GM18870 (cell line): ENCODE measurements at regions not wholly inside any gene's neighbourhood (a gene's known extent, or its start where the extent isn't known, plus 50 kb on each side); places are given as distances from the start of the nearest gene placed in this dataset.
"Not testable (repeated sequence)": the region's sequence is repeated elsewhere in the genome, so short reads cannot be mapped to it uniquely, and the experiment has no call there.

ENCODE experiments used
- ATAC-seq: cut with Tn5 transposase; IDR thresholded peaks from one replicate; pipeline ENCODE4 v1.9.1; 2021; ENCODE audit warnings: moderate library complexity; ENCODE audit not compliant: unreplicated experiment

DNA sequence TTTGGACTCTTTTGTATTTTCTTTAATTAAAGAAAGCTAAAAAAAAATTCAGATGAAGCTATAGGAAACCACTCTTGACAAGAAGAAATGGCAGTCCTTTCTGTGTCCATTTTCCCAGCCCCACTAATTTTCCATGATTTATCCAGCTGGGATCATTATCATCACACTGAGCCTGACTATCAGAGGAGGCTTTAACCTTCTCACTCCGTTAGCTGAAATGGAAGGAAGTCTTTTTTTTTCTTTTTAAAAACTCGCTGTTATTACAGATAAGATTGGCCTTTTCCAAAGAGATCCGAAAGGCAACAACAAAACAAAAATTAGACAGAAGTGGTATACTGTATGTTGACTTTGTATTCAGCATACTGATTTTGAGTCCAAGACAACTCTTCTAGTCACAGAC lies 366.2 kb upstream of the ROPN1 start:
- ATAC-seq = no peak

- no peak for ATAC-seq
These were observed 368.2 kb upstream of the ROPN1 start for GRCh38 chr3:124360155-124360554.

DNA sequence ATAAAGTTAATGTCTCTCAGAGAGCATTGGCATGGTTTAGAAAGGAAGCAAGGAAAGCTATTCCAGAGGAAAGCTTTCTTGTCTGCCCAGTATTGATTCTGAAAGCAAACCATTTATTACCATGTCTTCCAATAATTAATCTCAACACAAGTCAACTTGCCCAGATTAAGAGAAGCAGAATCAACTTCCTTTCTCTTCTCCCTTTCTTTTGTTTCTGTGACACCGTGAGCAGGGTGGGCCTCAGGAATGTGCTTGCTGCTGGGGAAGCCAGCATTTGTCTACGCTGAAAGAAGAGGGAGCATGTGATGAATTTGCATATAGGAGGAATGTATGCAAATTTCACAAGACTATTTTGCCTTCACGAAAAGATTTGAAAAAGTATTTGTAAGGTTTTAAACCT lies 368.6 kb upstream of the ROPN1 start:
- ATAC-seq = no peak

GRCh38 chr3:124361566-124361965 lies 368.7 kb upstream of the UMPS start:
- no peak for ATAC-seq

GRCh38 chr3:124362455-124362854 lies 367.8 kb upstream of the UMPS start:
- no peak for ATAC-seq

- ATAC-seq = no peak
These were observed 366.8 kb upstream of the UMPS start for GRCh38 chr3:124363476-124363875.

DNA sequence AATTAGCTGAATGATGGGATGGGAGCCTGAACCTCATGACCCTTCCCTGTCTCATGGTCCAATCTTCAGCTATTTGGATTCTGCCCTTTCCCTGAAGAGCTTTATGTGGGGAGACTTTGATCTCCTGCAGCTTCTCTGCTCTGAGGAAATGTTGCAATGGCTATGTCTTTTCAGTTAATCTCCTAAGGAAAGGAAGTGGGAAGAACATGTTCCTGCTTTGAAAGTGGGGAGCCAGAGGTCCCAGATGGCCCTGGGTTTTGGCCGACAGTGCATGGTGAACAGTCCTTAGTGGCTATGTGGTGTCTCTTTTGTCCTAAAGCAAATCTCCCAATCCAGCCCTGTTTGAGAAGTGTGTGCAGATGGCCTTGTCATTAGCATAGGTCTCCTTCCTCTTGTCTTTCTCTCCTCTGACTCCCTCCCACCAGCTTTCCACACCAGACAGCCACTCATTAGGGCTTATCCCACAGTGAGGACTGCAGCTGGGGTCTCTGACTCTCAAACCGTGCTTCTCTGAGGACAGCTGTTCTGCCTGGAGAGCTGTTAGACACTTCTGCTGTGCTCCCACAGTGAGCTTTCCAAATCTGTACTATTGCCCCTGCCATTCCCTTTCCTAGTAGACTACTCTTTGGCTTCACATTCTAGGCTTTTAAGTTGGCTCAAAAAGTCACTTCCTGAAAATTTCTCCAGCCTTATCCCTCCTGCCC lies 365.8 kb upstream of the UMPS start:
- no peak for ATAC-seq

DNA sequence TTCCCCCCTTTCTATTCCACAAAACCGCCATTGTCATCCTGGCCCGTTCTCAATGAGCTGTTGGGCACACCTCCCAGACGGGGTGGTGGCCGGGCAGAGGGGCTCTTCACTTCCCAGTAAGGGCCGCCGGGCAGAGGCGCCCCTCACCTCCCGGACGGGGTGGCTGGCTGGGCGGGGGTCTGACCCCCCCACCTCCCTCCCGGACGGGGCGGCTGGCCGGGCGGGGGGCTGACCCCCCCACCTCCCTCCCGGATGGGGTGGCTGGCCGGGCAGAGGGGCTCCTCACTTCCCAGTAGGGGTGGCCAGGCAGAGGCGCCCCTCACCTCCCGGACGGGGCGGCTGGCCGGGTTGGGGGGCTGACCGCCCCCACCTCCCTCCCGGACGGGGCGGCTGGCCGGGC lies 363.6 kb upstream of the UMPS start:
- ATAC-seq = not testable (repeated sequence)

DNA sequence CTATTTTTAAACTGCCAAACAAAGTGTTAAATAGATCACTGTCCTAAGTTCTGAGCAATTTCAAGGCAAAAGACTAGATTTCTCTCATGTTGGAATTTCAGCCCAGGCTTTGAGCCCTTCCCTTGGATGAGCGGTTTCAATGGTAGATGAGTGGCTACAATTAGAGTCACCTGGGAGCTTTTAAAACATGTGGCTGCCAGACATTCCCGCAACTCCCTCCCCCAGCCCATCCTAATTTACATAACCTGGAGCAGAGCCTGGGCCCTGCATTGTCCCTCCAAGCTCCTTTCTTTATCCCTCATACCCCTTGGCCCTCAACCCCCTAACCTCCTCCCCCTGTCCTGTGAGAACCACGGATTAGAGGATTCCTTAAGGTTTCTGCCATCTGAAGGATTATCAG lies 357.5 kb upstream of the UMPS start:
- no peak for ATAC-seq

GRCh38 chr3:124373524-124373923 lies 356.7 kb upstream of the UMPS start:
- ATAC-seq = peak; percentile 92

DNA sequence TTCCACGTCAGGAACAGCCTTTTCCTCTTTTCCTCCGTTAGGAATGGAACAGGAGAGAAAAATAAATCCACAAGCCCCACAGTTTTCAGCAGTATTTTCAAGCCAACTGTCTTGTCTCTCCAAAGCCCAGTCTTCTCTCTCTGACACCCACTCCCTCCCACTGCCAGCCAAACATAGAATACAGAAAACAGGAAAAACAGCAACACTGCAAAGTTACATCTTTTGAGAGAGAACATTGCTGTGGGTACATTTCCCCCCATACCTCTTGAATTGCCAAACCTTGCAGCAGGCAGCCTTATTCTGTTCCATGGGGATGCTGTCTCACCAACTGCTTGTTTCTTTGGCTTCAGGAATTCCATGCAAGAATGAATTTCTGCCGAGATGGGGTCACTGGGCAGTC lies 355.7 kb upstream of the UMPS start:
- no peak for ATAC-seq

GRCh38 chr3:124381575-124382333 lies 348.5 kb upstream of the UMPS start:
- ATAC-seq = no peak

DNA sequence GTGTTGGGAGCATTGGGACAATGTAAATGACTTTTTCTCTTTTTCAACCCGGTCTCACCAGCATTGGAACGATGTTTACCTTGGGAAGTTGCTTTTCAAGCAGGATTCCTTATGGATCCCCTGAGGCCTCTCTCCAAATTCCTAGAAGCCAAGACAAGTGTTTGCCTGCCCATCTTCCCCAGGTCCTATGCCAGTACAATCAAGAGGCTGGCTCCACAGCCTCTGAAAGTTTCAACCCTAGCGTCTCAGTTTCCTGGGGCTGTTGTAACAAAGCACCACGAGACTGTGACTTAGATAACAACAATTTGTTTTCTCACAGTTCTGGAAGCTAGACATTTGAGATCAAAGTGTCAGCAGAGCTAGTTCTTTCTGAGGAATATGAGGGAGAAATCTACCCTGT lies 347.2 kb upstream of the UMPS start:
- ATAC-seq = no peak

GRCh38 chr3:124383846-124384466 lies 346.3 kb upstream of the UMPS start:
- ATAC-seq = no peak

GRCh38 chr3:124384527-124384926 lies 345.7 kb upstream of the UMPS start:
- no peak for ATAC-seq

DNA sequence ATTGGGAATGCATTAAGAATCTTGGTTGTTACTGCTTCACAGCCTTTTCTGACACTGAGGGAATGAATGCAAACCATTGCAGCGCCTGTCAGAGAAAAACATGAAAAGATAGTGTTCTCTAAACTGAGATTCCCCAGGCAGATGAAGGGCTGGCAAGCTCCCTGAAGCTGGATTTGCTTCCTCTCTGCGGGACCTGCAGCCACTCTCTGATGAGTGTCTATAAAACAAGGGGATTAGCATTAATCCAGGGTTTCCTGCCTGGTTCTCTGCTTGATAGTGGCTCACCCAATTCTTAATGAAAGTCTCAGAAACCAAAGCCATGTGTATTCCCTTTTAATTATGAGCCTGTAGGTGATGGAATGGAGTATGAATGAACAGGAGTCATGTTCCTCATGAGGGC lies 344.3 kb upstream of the UMPS start:
- ATAC-seq = no peak

- ATAC-seq = no peak
These were observed 343.2 kb upstream of the UMPS start for GRCh38 chr3:124386996-124387595.

DNA sequence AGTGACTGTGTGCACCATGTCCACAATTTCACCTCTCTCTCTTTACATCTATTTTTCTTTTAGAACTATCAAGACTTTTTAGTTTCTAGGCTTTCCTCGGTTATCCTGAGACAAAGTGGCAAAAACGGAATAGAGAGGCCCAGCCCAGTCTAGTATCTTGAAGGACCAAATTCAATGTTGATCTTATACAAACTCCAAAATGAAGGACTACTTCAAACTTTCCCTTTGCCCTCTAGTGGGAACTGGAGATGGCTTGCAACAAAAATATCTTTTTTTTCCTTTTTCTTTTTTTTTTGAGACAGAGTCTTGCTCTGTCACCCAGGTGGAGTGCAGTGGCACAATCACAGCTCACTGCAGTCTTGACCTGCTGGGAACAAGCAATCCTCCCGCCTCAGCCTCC lies 338.5 kb upstream of the UMPS start:
- no peak for ATAC-seq

GRCh38 chr3:124393340-124393739 lies 336.9 kb upstream of the UMPS start:
- no peak for ATAC-seq

DNA sequence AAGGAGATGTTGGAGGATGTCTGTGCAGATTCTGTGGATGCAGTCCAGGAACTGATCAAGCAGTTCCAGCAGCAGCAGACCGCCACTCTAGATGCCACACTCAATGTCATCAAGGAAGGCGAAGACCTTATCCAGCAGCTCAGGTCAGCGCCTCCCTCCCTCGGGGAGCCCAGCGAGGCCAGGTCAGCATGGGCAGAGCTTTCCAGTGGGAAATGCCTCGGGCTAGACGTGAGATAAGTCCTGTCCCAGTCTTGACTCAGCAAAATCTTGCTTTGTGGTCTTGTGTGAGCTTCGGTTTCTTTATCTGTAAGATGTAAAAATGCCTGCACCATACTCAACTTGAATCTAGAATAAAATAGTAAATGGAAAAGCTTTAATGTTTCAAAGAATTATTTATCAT lies 335.1 kb upstream of the UMPS start:
- ATAC-seq = no peak

DNA sequence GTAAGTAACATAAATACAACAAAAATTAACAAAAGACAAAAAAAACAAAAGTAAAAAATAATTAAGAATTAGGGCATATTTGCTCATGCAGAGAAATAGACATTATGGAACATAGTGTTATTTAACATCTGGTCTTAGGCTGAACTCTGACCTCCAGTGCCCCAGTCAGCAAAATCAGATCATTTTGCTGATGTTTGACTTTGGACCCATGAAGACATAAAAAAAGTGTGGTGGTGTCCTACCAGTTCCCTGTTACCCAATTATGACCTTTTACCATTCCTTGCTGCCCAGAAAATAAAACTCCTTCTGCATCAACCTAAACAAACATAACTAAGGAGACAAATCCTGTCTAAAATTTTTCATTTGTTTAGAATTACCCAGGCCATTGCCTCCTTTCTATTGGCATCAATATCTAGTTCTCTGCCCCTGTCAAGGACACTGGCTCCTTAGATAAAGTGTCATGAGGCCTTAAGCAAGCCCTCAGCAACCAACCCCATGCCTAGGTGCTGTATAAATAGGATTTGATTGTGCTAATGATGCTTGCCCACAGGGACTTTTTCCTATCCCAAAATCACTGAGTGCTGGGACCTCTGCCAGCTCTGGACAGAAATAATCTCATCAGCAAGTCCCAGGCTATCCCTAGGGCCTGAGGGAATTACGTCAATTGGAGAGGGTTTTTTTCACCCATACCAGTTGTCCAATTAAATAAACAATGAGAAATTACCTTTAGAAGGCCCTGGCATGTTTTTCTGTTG lies 334.5 kb upstream of the UMPS start:
- ATAC-seq = no peak
